GM18502 (cell line): ENCODE measurements at regions not wholly inside any gene's neighbourhood (a gene's known extent, or its start where the extent isn't known, plus 50 kb on each side); places are given as distances from the start of the nearest gene placed in this dataset.
"Not testable (repeated sequence)": the region's sequence is repeated elsewhere in the genome, so short reads cannot be mapped to it uniquely, and the experiment has no call there.

ENCODE experiments used
- ATAC-seq: cut with Tn5 transposase; IDR thresholded peaks from one replicate; pipeline ENCODE4 v1.9.1; 2021; ENCODE audit warnings: mild to moderate bottlenecking; ENCODE audit not compliant: unreplicated experiment, poor library complexity

- ATAC-seq = no peak
Observed at GRCh38 chr9:102767076-102767475, 228.1 kb upstream of the CYLC2 start.

GRCh38 chr9:102740578-102740977, 254.6 kb upstream of the CYLC2 start:
- ATAC-seq = no peak

- ATAC-seq = no peak
Observed at GRCh38 chr9:102728946-102729345, 266.2 kb upstream of the CYLC2 start.

DNA sequence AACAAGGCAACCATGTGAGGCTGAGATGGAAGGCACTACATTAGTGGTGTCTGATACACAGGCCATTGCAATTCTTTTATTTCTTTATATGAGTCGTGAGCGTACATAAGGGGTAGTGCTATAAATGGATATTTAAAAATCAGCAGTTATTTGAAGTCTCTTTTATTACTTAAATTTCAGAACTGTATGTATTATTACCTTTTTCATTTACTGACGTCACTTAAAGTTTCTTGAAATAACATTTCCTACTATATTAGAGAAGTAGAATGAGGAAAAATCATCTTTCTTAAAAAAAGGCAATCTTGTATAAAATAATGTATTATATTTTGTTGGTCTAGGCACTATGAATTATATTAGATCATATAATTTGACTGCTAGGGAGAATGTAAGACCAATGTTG, 280.9 kb upstream of the CYLC2 start:
- no peak for ATAC-seq

- ATAC-seq = not testable (repeated sequence)
Observed at GRCh38 chr9:102712910-102713309, 282.2 kb upstream of the CYLC2 start.

DNA sequence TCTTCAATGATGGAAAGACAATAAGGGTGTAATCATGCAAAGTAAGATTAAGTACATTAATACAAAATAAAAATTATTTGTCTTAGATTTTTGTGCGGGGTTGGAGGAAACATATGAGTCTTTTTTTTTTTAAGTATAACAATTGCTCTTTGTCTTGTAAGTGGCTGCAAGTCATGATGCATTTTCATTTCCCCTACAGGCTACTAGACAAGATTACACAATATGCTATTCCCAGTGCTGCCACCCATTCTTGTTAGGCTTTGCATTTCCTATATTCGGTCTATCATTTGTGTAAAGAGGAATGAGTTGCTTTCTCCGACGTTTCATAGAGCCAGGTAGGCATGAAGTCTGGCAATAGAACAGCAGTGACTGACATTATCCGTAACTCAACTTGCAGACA, 294.2 kb upstream of the CYLC2 start:
- ATAC-seq = no peak

DNA sequence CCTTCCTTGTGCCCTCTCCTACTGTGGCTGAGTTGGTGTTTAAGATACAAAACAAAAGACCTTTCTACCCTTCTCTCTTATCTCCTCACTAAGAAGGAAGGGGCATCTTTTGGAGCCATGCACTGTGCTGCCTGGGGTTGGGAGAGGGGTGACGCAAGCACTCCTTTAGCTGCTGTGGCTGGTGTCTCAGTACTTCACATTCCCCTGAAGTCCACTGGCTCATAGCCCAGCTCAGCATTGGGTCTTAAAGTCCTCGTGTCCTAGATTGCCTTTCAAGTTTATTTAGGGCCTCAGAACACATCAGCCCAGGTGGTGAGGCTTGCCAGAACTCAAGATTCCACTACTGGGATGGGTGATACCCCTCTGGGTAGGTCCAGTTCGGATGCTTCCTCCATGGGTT, 325.9 kb upstream of the CYLC2 start:
- ATAC-seq = no peak

DNA sequence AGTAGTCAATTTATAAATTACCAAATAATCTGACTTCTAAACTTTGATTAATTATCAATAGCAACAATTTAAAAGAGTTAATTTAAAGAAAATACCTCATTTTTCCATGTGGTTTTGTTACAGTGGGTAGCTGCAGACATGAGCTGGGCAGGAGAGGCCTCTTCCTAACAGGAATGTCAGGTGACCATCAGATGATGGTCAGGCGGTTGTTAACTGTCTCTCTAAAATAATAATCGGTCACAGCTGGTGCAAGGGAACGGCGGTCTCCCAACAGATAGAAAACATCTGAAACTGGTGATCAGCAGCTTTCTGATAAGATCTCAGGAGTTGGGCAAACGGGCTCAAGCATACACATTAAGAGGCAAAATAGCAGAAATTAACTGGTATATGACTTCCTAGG, 342.7 kb upstream of the CYLC2 start:
- ATAC-seq = no peak

- no peak for ATAC-seq
Observed at GRCh38 chr9:102650896-102651295, 344.2 kb upstream of the CYLC2 start.

GRCh38 chr9:102642651-102643050, 352.5 kb upstream of the CYLC2 start:
- no peak for ATAC-seq

- no peak for ATAC-seq
Observed at GRCh38 chr9:102631559-102631958, 363.6 kb upstream of the CYLC2 start.

DNA sequence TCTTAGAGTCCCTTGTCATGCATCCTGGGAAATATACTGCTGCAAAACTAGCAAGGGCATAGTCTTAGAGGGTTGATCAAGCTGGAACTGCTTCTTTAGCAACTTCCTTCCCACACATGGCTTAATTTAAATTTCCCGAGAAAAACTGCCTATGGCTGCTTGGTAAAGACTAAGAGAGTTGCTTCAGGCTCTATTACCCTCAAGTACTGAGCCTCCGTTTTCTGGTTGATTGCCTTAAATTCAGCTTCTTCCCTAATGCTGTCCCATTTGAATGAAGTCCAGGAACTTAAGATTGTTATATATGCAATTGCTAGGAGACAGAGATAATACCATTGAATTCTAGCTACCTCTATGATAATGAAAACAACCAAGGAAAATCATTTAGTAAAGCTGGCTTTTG, 385.7 kb upstream of the CYLC2 start:
- ATAC-seq = no peak

DNA sequence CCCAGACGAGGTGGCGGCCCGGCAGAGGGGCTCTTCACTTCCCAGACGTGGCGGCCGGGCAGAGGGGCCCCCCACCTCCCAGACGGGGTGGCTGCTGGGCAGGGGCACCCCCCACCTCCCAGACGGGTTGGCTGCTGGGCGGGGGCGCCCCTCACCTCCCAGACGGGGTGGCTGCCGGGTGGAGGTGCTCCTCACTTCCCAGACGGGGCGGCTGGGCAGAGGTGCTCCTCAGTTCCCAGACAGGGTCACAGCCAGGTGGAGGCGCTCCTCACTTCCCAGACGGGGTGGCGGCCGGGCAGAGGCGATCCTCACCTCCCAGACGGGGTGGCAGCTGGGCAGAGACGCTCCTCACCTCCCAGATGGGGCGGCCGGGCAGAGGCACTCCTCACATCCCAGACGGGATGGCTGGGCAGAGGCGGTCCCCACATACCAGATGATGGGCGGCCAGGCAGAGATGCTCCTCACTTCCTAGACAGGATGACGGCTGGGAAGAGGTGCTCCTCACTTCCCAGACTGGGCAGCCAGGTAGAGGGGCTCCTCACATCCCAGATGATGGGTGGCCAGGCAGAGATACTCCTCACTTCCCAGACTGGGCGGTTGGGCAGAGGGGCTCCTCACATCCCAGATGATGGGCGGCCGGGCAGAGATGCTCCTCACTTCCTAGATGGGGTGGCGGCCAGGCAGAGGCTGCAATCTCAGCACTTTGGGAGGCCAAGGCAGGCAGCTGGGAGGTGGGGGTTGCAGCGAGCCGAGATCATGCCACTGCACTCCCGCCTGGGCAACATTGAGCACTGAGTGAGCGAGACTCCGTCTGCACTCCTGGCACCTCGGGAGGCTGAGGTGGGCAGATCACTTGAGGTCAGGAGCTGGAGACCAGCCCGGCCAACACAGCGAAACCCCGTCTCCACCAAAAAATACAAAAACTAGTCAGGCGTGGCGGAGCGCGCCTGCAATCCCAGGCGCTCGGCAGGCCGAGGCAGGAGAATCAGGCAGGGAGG, 391.6 kb upstream of the CYLC2 start:
- not testable (repeated sequence) for ATAC-seq

DNA sequence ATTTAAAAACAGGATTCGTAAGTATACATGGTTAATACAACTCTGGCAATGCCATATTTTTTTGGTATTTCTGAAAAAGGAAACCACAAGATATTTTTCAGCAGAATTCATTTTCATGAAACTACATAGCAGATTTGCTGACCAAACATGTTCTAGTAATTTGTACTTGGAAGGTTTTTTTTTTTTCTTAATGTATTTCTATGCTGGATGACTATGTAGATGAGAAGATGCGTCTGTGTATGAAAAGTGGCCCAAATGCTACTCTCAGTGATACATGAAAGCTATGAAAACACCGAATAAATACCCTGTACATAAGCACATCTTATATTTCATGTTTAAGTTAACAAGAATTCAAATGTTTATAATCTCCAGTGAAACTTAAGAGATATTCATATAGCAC, 400.9 kb upstream of the CYLC2 start:
- no peak for ATAC-seq

DNA sequence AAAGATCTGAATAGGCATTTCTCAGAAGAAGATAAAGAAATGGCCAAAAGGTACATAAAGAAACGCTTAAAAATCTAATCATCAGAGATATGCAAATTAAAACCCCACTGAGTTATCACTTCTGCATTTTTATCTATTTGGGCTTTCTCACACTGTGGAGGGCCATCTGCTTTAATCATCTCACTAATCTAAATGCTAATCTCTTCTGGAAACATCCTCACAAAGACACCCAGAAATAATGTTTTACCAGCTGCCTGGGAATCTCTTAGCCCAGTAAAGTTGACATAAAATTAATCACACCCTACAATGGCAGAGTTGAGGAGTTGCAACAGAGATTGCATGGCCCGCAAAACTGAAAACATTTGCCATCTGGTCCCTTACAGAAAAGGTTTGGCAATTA, 407.9 kb upstream of the CYLC2 start:
- ATAC-seq = no peak

DNA sequence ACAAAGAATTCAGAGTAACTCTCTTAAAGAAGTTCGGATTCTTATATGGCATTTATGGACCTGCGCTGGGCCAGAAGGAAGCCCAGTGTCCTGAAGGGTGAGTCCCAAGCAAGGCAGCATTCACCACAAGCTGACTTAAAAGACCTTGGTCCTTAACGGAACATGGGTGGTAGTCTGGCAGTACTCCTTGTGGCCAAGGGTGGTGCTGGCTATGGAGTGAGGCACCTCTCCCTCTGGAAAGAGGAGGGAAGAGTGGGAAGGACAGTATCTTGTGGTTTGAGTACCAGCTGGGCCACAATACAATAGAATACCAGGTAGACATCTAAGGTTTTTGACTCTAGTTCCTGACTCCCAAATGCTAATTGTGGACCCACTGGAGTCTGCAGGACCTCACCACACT, 425.7 kb upstream of the CYLC2 start:
- no peak for ATAC-seq

- no peak for ATAC-seq
Observed at GRCh38 chr9:102551346-102551745, 443.8 kb upstream of the CYLC2 start.

DNA sequence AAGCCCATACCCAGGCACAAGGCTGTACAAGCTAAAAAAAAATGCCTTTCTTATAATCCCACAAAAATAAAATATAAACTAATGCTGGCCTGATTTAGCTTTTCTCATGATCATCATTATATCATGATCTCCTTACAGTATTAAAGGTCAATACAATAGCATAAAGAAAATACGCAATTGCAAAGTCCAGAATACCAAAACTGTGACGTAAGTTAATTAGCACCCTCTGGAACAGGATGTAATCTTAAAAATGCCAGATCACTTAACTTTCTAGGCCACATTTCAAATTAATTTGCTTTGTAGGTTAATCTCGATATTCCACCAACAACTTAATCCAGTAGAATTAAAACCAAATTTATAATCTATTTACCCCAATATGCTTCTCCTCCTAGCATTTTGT, 444.2 kb upstream of the CYLC2 start:
- no peak for ATAC-seq

DNA sequence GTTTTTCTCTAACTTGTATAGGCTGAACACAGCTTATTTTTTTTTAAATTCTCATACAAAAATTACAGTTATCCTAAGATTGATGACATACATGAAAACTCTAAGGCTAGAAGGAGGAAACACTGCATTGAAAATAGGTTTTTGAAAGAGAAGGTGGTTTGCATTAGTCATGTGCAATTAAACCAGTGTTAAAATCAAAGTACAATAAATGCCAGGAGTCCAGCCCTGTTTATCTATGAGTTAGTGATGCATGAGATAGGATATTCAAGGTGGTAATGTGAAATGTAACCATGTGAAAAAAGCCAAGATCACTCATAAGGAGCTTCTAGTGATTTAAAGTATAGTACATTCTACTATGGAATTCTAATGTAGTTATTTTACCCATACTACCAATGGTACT, 444.9 kb upstream of the CYLC2 start:
- ATAC-seq = no peak

DNA sequence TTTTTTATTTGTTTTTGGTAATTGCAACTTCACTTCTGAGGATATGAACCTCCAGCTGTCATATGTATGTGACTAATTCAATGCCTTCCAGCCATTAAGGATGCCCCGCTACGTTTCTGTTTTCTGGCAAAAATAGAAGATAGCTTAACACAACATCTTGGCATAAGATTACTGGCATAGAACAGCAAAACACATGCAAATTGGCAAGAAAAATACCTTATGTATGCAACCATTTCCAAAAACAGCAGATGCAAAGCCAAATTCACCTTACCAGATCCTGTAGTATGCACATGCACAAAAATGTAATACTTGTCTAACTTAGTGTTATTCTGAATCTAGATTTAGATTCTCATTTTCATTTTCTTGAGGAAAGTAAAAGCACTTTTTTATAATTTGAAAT, 461.1 kb upstream of the CYLC2 start:
- no peak for ATAC-seq

DNA sequence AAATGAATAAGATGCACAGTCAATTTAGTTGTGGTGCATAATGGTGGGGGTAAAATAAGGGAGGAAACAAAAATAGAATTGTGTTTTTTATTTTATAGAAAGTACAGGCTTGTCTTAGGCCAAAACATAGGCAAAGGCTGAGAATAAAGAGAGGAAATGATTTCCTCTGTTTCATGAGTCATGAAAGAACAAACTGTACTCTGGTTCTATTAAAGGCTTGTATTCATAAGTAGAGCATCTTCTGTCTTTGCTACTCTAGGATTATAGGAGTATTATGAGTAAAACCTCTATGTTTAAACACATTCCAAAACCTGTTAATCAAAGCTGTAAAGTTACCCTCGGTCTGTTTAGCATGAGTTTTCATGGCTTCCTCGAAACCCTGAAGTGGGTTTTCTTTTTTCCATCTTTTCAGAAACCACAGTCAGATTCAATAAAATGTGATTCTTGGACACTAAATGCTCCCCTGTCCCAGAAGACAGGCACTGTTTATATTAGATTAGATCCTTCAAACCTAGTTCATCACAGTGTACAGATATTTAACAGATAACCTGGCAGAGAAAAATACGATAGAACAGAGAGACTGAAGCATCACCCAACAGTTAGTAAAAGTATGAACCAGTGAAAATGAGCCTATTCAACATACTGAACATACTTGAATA, 473.9 kb upstream of the CYLC2 start:
- no peak for ATAC-seq

GRCh38 chr9:102519423-102519822, 475.7 kb upstream of the CYLC2 start:
- ATAC-seq = no peak
